Esophagus muscularis mucosa (tissue), 3 donors: ENCODE measurements at regions not wholly inside any gene's neighbourhood (a gene's known extent, or its start where the extent isn't known, plus 50 kb on each side); places are given as distances from the start of the nearest gene placed in this dataset.

ENCODE experiments used
- CTCF ChIP-seq, 3 experiments: fragments of 200-600 bp in 2 of 3; fragments of 450-650 bp in 1 of 3; sonication (generic) in 2 of 3; IDR thresholded peaks; one replicate each; pipeline ENCODE4 v1.5.1; 2017 to 2019; ENCODE audit warnings: antibody characterized with exemption in 3 of 3, mild to moderate bottlenecking in 2 of 3, moderate library complexity in 1 of 3
- POLR2A ChIP-seq: fragments of 450-650 bp; IDR thresholded peaks from one replicate; pipeline ENCODE4 v1.6.1; 2017; ENCODE audit warnings: antibody characterized with exemption, moderate library complexity, mild to moderate bottlenecking, low read depth

- TF ChIP-seq CTCF (IDR thresholded peaks at IDR 0.05) (no peak), POLR2A (no peak)
Observed at GRCh38 chr6:159418997-159419396, 249.8 kb downstream of the FNDC1 start.
